NCI-H82 (cell line): ENCODE measurements at regions not wholly inside any gene's neighbourhood (a gene's known extent, or its start where the extent isn't known, plus 50 kb on each side); places are given as distances from the start of the nearest gene placed in this dataset.

Source experiments
- DNase-seq: peaks from one replicate; lab custom pipeline; 2025; lab: John Stamatoyannopoulos, UW

DNA sequence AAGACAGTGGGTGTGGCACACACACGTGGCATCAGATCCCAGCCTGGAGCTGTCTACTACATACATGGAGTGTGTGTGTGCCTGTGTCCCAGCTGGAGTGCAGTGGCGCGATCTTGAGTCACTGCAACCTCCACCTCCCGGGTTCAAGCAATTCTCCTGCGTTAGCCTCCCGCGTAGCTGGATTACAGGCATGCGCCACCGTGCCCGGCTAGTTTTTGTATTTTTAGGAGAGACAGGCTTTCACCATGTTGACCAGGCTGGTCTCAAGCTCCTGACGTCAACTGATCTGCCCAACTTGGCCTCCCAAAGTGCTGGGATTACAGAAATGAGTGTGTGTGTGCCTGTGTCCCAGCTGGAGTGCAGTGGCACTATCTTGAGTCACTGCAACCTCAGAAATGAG lies 108.8 kb downstream of the IL12A start:
- no peak for DNase-seq

DNA sequence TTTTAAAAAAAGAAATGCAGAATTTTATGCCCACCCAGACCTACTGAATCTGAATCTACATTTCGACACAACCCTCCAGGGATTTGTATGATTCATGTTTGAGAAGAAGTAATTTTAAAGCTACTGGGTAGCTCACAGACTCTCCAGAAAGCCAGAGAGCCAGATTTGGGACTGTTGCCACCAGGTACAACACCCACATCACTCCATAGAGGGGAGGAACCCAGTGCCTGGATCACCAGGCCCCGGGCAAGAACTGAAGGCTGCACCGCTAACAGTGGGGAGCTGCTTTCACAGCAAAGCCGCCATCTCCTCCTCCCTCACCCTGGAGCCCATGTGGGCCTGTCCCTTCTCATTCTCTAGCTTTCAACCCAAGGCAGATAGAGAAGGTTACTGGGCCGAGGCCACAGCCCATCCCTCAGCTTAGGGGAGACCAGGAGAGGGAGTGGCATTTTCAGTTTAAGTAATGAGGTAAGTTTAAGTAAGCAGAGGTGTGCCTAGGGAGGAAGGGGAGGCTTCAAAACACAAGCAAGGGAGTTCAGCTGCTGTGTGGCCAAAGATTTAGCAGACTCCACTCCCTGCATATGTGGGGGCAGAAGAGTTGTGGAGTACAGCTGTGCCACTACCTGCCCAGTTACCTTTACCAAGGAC lies 109.8 kb downstream of the IL12A start:
- no peak for DNase-seq

DNA sequence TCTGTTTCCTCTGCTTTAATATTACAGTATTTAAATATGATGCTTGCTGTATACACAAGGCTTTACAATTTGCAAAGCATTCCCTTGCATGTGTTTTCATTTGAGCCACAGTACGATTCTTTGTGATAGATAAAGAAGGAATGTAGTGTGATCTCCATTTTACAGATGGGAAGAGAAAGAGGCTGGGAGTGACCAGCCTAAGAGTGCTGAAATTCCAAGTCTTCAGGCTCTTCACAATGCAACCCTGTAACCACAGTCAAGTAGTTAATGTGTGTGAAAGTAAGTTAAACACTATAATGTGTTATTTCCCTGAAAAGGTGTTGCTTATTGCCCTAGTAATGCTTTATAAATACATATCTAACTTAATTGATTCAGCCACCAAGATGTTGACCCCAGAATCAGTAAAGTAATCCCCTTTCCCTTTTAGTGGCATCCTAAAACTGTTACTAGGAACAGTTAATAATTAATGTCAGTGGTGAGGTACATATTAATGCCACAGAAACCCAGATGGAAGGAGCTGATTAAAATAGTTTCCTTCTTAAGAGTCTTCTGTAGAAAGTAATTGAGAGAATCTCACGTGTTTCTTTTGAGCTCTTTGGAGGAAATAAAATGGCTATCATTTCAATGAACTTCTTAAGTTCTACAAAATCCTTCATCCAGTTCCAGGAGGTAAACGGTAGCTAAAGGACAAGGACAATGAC lies 110.4 kb downstream of the IL12A start:
- no peak for DNase-seq

DNA sequence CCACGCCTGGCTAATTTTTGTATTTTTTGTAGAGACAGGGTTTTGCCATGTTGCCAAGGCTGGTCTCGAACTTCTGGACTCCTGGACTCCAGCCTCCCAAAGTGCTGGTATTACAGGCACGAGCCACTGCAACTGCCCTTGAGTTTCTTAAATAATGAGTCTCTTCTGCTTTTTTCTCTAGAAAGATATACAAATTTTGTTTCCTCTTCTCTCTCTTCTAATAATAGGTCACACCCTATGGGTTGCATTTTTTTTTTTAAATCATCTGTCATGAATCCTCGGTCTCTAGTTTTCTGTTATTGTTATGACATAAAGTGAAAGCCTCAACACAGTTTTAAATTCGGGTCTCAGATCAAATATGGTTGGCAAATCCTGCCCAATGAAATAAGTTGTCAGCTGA lies 111.2 kb downstream of the IL12A start:
- DNase-seq = no peak

DNA sequence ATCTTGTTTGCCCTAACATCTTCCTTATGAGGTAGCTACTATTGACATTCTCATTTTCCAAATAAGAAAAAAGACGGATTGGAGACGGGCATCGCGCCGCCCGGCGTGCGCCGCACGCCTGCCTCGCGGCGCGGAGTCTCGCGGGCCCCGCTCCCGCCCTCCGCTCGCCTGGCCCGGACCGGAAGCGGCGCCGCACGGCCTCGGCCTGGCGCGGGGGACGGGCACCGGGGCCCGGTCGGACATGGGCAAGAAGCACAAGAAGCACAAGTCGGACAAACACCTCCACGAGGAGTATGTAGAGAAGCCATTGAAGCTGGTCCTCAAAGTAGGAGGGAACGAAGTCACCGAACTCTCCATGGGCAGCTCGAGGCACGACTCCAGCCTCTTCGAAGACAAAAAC lies 112.0 kb downstream of the IL12A start:
- no peak for DNase-seq

DNA sequence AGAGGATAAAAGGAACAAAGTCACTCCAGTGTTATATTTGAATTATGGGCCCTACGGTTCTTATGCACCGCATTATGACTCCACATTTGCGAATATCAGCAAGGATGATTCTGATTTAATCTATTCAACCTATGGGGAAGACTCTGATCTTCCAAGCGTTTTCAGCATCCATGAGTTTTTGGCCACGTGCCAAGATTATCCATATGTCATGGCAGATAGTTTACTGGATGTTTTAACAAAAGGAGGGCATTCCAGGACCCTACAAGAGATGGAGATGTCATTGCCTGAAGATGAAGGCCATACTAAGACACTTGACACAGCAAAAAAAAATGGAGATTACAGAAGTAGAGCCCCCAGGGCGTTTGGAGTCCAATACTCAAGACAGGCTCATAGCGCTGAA lies 113.4 kb downstream of the IL12A start:
- peak; percentile 73 for DNase-seq

DNA sequence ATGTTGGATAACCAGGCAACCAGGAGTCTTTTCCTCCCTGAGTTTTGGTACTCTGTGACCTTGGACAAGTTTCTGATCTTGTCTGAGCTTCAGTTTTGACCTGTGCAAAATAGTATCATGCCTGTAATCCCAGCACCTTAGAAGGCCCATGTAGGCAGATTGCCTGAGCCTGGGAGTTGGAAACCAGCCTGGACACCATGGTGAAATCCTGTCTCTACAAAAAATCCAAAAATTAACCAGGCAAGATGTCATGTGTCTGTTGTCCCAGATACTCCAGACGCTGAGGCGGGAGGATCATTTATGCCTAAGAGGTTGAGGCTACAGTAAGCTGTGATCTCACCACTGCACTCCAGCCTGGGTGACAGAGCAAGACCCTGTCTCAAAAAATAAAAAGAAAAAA lies 114.8 kb downstream of the IL12A start:
- no peak for DNase-seq

DNA sequence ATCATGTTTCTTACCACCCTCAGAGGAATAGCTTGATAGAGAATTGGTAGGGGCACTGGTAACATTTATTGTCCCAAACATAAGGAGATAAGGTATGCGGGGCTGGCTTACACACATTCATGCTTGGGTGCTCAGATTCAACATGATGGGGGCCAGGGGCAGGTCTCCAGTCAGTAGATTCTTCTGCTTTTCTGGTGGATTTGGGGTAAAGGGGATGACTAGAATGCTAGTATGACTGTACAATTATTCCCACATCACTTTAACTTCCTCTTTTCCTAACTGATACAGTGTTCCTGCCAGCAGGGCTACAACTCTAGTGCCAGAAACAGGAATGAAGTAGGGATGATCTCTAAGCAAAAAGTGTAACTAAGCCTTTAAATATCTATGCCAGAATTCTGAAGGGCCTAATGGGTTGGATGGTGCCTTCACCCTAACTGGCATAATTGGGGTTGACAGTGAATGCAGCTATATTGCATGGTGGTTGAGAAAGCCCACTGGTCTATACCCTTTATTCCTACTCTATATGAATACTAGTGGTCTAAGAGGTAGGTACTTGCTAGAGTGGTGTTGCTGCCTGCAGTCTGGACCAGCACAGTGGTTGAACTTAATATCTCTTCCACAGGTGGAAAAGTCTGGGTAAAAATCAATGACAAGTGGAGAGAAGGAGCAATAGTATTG lies 117.4 kb downstream of the IL12A start:
- DNase-seq = no peak

DNA sequence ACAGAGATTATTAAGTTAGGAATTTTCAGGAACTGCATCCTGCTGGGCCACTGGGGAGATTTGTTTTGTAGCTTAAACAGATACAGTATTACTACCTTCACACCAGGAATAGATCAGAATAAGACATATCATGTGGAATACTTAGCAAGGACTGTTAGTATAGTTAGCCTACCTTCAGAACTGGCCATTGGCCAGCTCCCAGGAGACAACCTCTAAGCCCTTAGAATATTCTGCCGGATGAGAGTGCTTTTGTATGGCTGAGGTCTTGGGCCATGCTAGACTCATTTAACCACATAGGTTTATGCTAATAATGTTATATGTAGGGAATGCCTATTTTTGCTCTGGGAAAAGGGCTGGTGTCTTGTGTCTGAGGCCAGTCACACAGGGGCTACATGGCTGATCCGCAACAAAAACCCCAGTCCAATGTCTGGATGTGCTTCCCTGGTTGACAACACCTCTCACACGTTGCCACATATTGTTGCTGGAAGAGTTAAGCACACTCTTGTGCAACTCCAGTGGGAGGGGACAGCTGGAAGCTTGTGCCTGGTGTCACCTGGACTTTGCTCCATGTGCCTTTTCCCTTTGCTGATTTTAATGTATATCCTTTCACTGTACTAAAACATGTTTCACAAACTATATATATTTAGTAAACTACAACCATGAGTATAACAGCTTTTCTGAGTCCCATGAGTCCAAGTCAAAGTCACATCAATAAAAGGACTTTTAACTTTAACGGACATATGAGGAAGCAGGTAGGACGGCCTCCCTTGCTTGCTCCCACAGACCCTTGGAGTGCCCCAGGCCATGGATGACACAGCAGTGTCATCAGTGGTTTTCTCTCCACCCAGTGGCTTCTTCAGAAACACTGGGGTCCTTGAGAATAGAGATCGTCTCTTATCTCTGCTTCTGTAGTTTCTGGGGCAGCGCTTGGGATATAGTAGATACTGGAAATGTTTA lies 118.0 kb upstream of the C3orf80 start:
- no peak for DNase-seq

DNA sequence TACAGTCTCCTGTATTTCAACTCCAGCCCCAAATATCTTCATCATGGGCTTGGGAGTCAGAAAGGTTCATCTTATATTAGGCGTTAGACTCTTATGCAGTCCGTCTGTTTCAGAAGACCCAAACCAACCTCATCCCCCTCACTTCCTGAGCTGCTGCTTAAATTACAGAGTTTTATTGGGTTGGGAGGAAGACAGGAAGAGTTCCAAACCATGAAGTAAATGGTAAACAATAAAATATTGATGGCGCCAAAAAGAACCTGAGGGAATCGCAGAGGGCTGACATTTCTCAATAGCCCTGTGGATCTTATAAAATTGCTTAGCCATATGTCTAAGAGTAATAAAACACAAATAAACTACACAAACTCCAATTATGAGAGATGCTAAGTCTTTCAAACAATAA lies 116.9 kb upstream of the C3orf80 start:
- DNase-seq = no peak

DNA sequence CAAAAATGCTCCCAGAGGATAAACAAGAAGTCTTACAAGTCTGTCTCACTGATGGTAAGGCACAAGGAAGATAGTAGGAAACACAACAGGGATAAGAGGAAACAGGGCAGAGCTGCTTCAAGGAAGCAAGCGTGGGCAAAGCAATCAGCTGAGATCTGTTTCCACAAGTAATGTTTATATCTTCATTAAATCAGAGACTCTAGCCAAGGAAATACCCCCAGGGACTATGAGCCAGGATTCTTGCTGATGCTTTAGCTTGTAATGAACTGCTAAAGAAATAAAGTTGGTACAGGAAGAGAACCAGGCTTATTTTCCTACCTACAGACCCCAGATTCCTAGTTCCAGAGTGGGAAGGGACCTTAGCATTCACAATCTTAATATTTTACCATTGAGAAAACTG lies 112.7 kb upstream of the C3orf80 start:
- no peak for DNase-seq

DNA sequence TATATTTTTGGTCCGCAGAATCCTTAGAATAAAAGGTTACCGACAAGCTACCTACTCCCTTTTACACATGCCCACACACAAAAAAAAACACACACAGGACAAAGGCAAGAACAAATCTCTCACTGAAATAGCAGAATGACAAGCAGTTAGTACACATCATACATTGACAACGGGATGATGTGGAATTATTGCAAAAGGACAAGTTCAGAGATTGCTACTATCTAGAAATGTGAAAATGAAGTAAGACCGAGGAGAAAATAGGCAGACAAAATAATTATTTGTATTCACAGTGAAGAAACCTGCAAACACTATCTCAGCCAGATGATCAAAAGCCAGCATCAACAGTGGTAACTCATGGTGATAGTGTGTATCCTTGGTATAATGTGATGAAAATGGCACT lies 112.2 kb upstream of the C3orf80 start:
- DNase-seq = no peak

DNA sequence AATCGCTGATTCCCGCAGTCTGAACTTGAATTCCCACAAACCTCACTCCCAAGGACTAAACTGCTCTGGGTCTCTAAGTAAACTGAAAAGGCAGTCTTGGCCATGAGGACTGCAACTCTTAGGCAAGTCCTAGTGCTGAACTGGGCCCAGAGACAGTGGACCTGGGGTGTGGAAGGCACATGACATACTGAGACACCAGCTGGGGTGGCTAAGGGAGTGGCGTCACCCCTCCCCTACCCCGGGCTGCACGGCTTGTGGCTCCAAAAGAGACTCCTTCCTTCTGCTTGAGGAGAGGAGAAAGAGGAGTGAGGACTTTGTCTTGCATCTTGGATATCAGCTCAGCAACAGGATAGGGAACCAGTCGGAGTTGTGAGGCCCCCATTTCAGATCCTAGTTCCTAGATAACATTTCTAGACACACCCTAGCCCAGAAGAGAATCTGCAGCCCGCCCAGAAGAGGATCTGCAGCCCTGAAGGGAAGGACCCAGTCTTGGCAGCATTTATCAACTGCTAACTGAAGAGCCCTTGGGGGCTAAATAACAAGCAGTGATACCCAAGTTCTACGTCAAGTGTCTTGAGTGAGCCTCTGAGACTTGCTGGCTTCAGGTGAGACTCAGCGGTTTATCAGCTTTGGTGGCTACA lies 110.7 kb upstream of the C3orf80 start:
- no peak for DNase-seq

DNA sequence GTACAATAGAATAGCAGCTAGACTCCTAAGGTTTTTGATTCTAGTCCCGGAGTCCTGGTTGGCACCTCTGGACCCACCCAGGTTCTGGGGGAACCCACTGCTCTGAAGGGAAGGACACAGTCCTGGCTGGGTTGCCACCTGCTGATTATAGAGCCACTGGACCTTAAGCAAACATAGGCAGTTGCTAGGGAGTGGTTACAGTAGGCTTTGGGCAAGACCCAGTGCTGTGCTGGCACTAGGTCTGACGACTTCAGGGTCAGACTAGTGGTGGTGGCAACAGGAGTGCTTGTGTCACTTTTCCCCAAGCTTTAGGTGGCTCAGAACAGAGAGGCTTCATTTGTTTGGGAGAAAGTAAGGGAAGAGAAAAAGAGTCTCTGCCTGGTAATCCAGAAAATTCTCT lies 109.8 kb upstream of the C3orf80 start:
- DNase-seq = no peak

DNA sequence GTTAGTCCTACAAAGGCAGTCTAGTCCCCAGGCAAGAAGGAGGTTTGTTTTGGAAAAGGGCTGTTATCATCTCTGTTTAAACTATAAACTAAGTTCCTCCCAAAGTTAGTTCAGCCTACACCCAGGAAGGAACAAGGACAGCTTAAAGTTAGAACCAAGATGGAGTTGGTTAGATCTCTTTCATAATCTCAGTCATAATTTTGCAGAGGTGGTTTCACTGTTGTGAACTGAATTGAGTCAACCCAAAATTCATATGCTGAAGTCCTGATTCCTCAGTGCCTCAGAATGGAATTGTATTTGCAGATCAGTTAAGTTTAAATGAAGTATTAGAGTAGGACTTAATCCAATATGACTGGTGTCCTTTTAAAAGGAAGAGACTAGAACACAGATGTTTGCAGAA lies 101.0 kb upstream of the C3orf80 start:
- DNase-seq = no peak

DNA sequence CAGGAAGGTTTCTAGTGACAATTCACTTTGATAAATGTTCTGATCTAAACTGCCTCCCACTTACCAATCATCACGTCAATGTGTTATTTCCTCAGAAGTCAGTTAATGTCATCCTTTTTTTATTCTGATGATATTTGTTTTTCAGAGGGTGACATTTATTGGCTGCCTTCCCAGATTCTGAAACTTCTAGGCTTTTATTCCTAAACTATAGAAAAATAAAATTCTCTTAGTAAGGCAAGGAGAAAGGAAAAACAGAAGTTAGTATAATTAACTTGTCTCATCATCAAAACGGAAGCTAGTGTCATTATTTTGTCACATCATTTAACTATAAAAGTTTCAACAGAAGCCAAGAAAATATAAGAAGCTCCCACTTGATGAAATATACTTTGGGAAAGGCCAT lies 100.0 kb upstream of the C3orf80 start:
- no peak for DNase-seq

DNA sequence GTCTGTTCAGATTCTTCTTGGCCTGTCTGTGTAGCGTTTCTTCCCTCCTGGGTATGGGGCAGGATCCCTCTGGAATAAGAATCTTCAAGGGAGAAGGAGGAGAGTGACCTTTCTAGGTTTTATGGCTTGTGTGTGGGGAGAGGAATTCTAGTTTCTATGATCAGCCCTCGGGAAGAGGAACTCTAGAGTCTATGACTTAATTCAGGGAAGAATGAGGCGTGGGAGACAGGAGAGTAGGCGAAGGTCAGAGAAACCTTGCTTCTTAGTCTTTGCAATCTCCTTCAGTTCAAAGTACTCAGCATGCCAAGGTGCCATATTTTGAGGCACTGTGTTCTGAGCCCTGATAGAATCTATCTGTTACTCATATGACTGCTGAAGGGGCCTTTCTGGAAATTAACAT lies 99.2 kb upstream of the C3orf80 start:
- no peak for DNase-seq

DNA sequence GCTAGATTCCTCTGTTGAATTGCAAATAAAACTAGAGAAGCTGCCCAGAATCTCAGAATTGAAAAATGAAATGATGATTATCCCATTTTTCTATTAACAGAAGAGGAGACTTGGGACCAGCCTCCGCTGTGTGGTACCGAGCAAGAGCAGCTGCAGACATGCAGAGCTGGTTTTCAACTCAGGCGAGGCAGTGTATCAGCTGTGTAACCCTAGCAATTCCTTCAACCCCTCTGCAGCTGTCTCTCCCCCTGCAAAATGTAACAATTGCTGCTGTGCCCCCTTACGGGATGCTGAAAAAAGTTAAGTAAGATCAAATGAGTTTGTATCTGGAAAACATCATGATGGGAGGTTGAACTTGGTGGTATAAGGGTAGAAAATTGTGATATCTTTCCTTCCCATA lies 98.5 kb upstream of the C3orf80 start:
- DNase-seq = no peak

DNA sequence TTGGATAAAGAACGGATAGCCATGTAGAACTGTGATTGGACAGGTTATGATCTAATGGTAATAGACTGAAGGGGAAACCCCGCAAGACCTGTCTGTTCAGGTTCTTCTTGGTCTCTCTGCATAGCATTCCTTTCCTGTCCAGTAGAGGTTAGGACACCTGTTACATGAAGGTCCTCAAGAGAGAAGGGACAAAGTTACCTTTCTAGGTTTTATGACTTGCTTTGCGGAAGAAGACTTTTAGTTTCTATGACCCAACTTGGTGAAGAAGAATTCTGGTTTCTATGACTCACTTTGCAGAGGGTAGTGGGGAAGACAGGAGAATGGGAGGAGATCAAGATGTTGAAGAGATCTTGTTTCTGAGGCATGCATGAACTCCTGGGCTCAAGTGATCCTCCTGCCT lies 97.9 kb upstream of the C3orf80 start:
- no peak for DNase-seq

DNA sequence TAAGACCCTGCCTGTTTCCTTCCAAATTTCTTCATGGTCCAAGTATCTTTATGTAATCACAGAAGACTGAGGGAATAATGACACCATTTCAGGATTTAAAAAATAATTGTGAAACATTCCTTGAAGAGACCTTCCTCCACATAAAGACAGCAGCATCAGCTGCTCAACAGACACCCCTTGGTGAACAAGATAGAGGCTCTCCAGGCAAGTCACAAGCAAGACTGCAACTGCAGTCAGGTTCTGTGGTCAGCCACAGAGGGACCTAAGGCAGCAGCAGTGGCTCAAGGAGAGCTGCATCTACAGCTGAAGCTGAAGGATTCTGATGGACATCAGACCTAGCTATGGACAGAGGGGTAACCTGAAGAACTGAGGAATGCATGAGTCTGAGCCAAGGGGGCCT lies 97.2 kb upstream of the C3orf80 start:
- no peak for DNase-seq

DNA sequence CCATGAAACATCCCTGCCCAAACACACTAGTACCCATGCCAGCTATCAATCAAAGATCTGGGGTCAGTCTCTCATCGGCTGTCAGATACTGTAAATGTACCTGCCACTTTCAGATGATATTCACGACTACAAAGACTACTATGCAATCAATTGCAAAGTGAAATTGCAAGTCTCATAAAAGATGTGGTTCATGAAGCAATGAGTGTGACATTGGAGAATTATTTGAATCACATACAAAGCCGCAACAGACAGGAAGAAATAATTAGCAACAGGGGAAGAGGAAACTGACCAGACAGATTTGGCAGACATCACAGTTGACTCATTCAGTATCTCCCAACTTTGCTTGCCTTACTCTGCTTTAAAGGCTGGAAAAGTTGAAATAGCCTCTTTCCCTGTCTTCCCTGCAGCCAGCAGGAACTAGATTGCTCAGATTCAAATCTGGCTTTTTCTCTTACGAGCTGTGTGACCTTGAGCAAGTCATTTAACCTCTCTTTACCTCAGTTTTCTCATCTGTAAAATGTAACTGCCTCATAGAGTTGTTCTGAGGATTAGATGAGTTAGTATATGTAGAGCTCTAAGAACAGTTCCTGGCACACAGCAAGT lies 95.7 kb upstream of the C3orf80 start:
- DNase-seq = no peak

DNA sequence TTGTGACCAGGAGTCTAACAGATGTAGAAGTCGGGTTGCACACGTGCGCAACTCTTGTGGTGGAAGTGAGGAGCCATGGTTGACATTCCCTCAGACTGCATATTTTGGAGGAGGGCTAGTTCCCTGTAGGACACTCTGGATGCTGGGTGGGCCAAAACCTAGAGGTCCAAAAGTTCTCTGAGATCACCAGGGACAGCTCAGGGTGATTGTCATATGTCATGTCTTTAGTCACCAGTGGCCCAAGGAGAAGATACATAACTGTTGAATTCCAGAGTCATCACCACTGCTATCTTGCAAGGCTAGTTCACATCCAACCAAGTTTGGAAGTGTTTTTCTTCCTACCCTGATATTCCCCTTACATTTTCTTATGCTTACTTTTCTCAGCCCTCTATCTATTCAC lies 95.2 kb upstream of the C3orf80 start:
- no peak for DNase-seq
